ENCODE measurements at regions not wholly inside any gene's neighbourhood (a gene's known extent, or its start where the extent isn't known, plus 50 kb on each side); places are given as distances from the start of the nearest gene placed in this dataset.
"Not testable (repeated sequence)": the region's sequence is repeated elsewhere in the genome, so short reads cannot be mapped to it uniquely, and the experiment has no call there.

DNA sequence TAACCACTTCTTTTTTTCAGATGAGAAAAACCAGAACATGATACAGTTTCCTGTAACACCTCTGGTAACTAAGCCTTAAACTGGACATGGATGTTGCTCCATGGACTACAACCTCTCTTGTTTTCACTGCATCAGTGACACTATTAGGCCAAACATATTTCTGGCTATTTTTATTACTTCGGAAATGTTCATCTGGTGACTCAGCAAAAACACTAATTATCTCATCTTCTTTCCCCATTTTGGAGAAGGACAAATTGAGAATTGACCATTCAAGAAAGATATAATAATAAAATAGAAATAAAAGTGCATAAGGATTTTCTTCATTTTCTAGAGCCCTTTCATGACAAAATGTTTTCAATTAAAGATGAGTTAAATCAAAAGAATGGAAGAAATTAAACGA, 361.9 kb upstream of the TECRL start:
- intact Hi-C loops (cut with DNase I), result no loop called here
- DNase-seq, result no peak

- intact Hi-C loops (cut with DNase I), result no loop called here
- no peak for DNase-seq
Measured at GRCh38 chr4:64767547-64767946, 358.3 kb upstream of the TECRL start.

DNA sequence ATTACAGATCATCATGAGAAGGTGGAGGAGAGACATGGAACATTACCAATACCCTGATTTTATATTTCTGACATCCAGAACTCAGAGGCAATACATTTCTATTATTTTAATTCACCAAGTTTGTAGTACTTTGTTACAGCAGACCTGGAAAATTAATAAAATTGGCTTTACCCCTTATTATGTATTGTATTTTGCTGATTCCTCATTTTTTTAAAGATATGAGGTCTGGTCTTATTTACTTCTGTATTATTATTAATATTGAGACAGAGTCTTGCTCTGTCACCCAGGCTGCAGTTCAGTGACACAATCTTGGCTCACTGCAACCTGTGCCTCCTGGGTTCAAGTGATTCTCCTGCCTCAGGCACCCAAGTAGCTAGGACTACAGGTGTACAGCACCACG, 357.3 kb upstream of the TECRL start:
- intact Hi-C loops (cut with DNase I), result no loop called here
- DNase-seq, result no peak

- DNase-seq, result no peak
- intact Hi-C loops (cut with DNase I), result no loop called here
Measured at GRCh38 chr4:64756016-64756415, 346.8 kb upstream of the TECRL start.

DNA sequence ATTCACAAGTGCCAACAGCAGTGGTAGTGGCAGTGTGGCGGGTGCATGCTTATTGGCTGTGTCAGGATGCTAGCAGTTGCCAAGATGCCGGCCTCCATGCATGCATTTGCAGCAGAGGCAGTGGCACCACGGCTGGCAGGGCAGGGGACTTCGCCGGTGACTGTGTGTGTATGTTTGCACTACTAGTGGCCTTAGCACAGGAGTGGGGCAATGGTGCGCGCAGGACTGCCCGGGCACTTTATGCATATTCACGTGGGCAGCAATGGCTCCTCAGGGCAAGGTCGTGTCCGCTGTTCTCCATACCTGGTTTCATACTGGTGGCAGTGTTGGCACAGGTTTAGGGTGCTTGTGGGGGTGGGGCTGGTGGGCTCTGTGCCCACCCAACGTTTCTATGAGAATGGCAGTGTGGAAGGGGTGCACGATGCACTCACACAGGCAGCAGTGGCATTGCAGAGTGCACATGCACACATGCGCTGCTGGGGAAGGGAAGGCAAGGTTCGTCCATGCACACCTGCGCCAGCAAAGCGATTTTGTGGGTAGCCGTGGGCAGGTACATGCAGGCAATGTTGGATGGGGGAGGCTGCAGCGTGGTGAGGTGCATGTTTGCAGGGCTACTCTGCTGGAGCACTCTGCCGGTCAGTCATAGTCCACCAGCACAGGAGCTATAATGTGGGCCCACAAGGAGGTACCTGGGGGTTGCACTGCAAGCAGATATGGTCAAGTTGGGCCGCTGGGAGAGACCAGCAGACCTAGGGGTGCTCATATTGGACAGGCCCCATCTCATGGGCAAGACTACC, 338.9 kb upstream of the TECRL start:
- intact Hi-C loops (cut with DNase I), result no loop called here

GRCh38 chr4:64738240-64738639, 329.0 kb upstream of the TECRL start:
- no peak for DNase-seq
- intact Hi-C loops (cut with DNase I), result no loop called here

More for the DNA sequence above, 338.9 kb upstream of the TECRL start:
- DNase-seq, result no peak

DNA sequence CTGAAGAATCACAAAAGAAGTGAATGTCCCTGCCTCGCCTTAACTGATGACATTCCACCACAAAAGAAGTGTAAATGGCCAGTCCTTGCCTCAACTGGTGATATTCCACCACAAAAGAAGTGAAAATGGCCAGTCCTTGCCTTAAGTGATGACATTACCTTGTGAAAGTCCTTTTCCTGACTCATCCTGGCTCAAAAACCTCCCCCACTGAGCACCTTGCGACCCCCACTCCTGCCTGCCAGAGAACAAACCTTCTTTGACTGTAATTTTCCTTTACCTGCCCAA, 328.5 kb upstream of the TECRL start:
- DNase-seq; intact Hi-C loops (cut with DNase I): not testable (repeated sequence)

DNA sequence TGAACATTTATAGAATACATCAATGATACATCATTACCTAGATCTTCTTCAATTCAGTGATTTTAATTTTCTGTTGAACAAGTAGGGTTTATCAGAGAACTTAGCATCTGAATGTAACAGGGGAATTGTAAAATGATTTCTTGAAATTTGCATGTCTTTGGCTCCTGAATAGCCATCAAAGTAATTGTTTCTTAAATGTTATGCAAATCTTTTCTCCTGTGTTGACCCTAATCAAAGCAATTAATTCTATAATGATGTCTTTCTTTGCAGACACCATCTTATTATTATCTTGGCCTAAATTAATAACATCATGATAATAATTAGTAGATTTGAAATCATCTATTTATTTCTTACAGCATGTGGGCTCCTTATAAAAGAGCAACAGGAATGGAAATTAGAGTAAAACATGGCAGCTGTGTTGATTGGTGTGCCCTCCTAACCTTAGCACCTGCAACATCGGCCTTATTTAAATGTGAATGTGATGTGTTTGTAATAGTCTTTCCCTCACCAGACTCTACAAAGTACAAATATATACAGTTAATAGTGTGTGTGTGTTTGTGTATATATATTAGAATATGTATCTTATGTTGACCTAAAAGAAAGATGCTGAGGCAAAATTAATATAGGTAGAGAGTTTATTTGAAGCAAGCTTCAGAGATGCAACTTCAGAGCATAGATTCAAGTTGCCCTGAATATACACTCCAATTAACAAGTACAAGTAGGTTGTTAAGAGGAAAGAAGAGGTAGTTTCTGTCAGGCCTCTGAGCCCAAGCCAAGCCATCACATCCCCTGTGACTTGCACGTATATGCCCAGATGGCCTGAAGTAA, 328.0 kb upstream of the TECRL start:
- no peak for DNase-seq
- intact Hi-C loops (cut with DNase I), result no loop called here

DNA sequence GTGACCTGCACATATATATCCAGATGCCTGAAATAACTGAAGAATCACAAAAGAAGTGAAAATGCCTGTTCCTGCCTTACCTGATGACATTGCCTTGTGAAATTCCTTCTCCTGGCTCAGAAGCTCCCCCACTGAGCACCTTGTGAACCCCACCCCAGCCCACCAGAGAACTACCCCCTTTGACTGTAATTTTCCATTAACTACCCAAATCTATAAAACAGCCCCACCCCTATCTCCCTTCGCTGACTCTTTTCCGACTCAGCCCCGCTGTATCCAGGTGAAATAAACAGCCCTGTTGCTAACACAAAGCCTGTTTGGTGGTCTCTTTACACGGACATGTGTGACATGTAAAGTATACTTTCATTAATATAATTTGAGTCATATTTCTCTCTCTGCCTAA, 320.3 kb upstream of the TECRL start:
- intact Hi-C loops (cut with DNase I), result no loop called here

GRCh38 chr4:64727960-64728359, 318.7 kb upstream of the TECRL start:
- no peak for DNase-seq
- intact Hi-C loops (cut with DNase I), result no loop called here

More for the DNA sequence above, 320.3 kb upstream of the TECRL start:
- no peak for DNase-seq

DNA sequence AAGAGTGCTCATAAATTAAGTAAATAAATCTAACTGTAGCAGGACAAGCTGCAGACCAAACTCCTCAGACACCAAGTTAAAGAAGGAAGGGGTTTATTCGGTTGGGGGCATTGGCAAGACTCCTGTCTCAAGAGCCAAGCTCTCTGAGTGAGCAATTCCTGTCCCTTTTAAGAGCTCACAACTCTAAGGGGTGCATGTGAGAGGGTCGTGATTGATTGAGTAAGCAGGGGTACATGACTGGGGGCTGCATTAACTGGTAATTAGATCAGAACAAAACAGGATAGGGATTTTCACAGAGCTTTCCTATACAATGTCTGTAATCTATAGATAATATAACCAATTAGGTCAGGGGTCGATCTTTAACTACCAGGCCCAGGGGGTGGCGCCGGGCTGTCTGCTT, 318.1 kb upstream of the TECRL start:
- intact Hi-C loops (cut with DNase I); DNase-seq: not testable (repeated sequence)

- no peak for DNase-seq
- intact Hi-C loops (cut with DNase I), result no loop called here
Measured at GRCh38 chr4:64724689-64725088, 315.4 kb upstream of the TECRL start.

DNA sequence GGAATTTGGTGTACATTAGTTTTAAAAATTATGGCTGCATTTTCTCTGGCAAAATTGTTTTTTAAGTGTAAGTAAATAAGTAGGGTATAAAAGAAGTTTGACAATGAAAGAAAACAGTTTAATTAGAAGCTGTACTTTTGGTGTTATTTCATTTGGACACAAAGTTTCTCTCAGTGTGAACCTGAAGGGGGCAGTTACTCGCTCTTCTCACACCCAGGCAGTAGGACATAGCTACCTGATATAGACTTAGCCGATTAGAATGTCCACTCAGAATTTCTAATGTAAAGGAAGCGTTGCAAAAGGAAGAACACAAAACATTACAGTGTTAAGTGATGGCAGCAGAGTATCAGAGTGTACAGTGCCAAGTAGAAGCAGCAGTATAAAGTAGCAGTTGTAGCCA, 311.9 kb upstream of the TECRL start:
- intact Hi-C loops (cut with DNase I), result no loop called here
- DNase-seq, result no peak

- intact Hi-C loops (cut with DNase I), result no loop called here
- no peak for DNase-seq
Measured at GRCh38 chr4:64718091-64718490, 308.8 kb upstream of the TECRL start.

DNA sequence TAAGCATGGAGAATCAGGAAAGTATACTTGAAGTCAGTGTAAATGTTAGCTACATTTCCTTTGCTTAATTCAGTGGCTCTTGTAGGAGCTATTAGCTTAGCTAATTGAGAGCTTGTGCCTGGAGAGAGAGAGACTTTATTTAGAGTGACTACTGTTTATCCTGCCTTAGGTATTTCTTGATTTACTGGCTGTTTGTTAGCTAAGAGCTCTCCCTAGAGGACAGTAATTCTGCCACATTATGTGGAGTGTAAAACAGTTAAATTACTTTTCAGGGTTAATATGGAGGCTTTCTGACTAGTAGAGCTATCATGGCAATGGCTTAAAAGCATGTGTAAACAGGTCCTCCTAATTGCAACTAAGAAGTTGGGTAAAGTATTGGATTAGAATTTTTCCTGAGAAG, 306.5 kb upstream of the TECRL start:
- no peak for DNase-seq
- intact Hi-C loops (cut with DNase I), result no loop called here

DNA sequence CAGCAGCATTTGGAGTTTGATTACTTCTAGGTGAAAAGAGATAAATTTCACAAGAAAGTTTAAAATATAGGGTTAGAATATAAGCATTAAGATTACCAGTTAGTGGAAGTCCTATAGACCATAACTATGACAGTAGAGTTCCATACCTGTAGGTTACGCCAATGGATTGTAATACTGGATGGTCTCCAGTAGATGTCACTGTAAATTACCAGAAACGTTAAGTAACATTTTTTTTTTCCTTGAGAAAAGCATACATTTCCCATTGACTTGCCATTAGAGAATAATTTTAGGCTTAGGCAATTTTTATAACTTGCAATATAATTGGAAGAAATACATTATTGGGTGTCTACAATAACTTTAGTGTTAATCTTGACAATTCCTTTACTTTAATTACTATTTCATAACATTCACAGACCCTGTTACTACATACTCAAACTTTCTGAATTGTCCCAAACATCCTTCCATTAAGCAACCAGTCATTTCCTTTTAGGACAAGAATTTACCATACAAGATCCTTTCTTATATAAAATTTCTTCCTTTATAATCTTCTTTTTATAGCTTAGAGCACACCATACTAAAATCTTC, 304.1 kb upstream of the TECRL start:
- DNase-seq, result no peak
- intact Hi-C loops (cut with DNase I), result no loop called here

DNA sequence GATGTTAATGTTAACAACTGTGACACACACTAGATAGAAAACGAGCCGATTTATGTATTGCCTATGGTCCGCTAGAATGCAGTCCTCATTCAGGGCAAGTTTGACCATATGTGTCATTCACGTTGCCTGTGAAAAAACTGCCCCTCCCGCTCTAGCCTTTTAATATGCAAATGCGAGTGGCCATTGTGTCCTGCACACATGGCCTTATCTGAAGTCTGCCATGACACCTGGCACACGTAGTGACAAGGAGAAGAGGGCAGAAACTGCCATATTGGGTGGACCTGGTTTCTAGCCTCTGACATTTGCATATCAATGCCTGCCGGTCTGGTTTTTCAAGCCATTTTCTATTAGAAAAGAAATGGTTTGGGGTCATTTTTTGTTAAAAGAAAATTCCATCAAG, 303.3 kb upstream of the TECRL start:
- no peak for DNase-seq

DNA sequence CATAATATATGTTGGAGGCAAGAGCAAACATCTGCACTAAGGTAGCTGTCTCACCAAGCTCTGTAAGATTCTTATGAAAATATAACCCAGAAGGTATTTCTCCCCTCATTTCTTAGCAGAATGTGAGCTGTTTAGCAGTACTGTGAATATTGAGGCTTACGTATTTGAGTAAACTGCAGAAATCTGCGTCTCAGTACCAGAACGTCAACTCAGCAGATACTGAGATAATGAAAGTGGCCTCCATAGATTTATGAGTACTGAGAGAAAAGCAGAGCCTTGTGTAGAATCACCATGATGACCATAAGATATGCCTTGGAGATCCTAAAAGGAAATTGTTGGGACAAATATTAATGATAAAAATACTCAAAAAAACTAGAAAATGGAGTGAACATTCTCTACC, 296.7 kb upstream of the TECRL start:
- DNase-seq, result no peak
- intact Hi-C loops (cut with DNase I), result no loop called here

More for the DNA sequence above, 303.3 kb upstream of the TECRL start:
- intact Hi-C loops (cut with DNase I), result no loop called here

DNA sequence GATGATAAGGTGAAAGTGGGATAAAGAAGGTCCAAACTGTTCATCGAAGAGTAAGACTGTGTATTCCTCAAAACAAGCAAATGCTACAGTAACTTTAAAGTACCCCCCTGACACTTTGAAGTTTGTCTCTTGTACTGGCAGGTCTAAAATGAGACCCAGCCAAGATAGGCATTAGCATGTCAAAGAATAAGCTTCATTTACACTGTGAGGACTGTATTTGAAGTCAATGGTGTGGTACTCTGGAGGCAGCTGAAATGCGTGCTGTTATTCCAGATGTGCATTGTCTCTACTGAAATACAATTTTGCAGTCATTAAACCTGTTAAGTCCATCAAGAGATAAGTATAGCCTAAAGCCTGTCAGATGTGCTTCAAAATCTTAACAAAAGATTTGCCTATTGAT, 288.9 kb upstream of the TECRL start:
- intact Hi-C loops (cut with DNase I), result no loop called here
- DNase-seq, result no peak

- intact Hi-C loops (cut with DNase I), result no loop called here
Measured at GRCh38 chr4:64682946-64683345, 273.7 kb upstream of the TECRL start.

GRCh38 chr4:64682481-64682880, 273.2 kb upstream of the TECRL start:
- intact Hi-C loops (cut with DNase I), result no loop called here
- DNase-seq, result no peak

More at GRCh38 chr4:64682946-64683345, 273.7 kb upstream of the TECRL start:
- no peak for DNase-seq
